Retinal pigment epithelial cell (primary cell): ENCODE measurements at regions not wholly inside any gene's neighbourhood (a gene's known extent, or its start where the extent isn't known, plus 50 kb on each side); places are given as distances from the start of the nearest gene placed in this dataset.

Experiments
- DNase-seq: peaks from one replicate; pipeline ENCODE4 v3.0.0-alpha.2; 2010; ENCODE audit warnings: low read depth
- H3K4me3 ChIP-seq: 2 replicates; pipeline ENCODE4 v1.5.1; 2011; ENCODE audit warnings: mild to moderate bottlenecking, low read length, control low read depth, moderate library complexity
- TF ChIP-seq, protein P1 (sequence below): conservative IDR thresholded peaks from 2 replicates; pipeline ENCODE4 v1.5.1; 2011; ENCODE audit warnings: low read depth, low read length, control low read depth, inconsistent platforms

- no peak for DNase-seq
- TF ChIP-seq, protein P1, sequence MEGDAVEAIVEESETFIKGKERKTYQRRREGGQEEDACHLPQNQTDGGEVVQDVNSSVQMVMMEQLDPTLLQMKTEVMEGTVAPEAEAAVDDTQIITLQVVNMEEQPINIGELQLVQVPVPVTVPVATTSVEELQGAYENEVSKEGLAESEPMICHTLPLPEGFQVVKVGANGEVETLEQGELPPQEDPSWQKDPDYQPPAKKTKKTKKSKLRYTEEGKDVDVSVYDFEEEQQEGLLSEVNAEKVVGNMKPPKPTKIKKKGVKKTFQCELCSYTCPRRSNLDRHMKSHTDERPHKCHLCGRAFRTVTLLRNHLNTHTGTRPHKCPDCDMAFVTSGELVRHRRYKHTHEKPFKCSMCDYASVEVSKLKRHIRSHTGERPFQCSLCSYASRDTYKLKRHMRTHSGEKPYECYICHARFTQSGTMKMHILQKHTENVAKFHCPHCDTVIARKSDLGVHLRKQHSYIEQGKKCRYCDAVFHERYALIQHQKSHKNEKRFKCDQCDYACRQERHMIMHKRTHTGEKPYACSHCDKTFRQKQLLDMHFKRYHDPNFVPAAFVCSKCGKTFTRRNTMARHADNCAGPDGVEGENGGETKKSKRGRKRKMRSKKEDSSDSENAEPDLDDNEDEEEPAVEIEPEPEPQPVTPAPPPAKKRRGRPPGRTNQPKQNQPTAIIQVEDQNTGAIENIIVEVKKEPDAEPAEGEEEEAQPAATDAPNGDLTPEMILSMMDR: no peak
Measured at GRCh38 chr9:91126761-91127445, 234.8 kb downstream of the AUH start.

DNA sequence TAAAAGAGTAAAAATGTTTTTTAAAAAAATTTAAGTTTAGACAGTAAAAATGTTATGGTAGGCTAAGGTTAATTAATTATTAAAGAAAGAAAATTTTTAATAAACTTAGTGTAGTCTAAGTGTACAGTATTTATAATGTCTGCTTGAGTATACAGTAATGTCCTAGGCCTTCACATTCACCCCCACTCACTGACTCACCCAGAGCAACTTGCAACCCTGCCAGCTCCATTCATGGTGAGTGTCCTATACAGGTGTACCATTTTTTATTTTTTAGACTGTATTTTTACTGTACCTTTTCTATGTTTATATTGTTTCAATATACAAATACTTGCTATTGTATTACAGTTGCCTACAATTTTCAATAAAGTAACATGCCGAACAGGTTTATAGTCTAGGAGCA lies 234.1 kb downstream of the AUH start:
- TF ChIP-seq, protein P1: no peak
- H3K4me3 ChIP-seq: no peak overlapping the region
- DNase-seq: no peak

More at GRCh38 chr9:91126761-91127445, 234.8 kb downstream of the AUH start:
- no peak overlapping the region for H3K4me3 ChIP-seq

- TF ChIP-seq, protein P1: no peak
- no peak for DNase-seq
- H3K4me3 ChIP-seq: no peak overlapping the region
Measured at GRCh38 chr9:91130796-91131318, 230.9 kb downstream of the AUH start.

GRCh38 chr9:91131433-91131839 lies 230.3 kb downstream of the AUH start:
- no peak overlapping the region for H3K4me3 ChIP-seq
- TF ChIP-seq, protein P1: no peak
- DNase-seq: no peak

DNA sequence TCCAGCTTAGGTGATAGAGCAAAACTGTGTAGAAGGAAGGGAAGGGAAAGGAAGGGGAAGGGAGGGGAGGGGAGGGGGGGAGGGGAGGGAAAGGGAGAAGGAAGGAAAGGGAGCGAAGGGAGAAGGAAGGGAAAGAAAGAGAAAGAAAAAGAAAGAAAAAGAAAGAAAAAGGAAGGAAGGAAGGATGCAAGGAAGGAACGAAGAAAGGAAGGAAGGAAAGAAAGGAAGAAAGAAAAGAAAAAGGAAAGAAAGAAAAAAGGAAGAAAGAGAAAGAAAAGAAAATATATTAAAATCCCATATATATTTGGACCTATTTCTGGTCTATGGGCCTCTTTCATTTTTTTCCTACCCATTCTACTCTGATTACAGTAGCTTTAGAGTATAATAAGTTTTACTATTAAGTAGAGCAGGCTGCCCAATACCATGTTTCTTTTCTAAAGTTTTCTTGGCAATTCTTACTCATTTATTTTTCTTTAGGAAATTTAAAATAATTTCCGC lies 229.1 kb downstream of the AUH start:
- no peak for DNase-seq
- TF ChIP-seq, protein P1: no peak
- H3K4me3 ChIP-seq: no peak overlapping the region

- DNase-seq: no peak
- no peak overlapping the region for H3K4me3 ChIP-seq
- TF ChIP-seq, protein P1: no peak
Measured at GRCh38 chr9:91134608-91135007, 227.1 kb downstream of the AUH start.

DNA sequence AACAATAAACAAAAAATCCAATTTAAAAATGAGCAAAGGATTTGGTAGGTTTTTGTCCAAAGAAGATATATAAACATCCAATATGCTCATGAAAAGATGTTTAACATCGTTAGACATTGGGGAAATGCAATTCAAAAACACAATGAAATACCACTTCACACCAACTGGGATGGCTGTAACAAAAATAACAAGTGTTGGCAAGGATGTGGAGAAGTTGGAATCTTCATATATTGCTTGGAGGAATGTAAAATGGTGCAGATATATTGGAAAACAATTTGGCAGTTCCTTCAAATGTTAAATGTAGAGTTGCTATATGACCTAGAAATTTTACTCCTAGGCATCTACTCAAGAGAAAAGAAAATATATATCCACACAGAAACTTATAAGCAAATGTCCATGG lies 224.3 kb downstream of the AUH start:
- TF ChIP-seq, protein P1: no peak
- no peak for DNase-seq
- no peak overlapping the region for H3K4me3 ChIP-seq
